ENCODE measurements at regions not wholly inside any gene's neighbourhood (a gene's known extent, or its start where the extent isn't known, plus 50 kb on each side); places are given as distances from the start of the nearest gene placed in this dataset.
A peak's percentile ranks its signal among the peaks of the same experiment; 100 is the strongest.

DNA sequence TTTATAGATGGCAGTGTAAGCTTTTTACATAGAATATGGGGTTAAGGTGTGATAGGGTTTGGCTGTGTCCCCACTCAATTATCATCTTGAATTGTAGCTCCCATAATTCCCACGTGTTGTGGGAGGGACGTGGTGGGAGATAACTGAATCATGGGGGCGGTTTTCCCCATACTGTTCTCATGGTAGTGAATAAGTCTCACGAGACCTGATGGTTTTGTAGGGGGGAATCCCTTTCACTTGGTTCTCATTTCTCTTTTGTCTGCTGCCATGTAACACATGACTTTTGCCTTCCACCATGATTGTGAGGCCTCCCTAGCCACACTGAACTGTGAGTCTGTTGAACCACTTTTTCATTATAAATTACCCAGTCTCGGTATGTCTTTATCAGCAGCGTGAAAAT is 290.3 kb upstream of the B3GALT2 start:
- ChIA-PET POLR2A (no interaction called here), CTCF (interaction anchor here (1.2 to 2.2 kb wide), 3 partner anchors 59 to 72 kb away, joined by 4 to 7 read pairs (median 5); no protein-coding TSS in a partner anchor)
- H3K9me3 Mint-ChIP-seq (ENCODE audit: insufficient read depth): peaks cover 70% of the 10 kb centered on the region
- ATAC-seq (no peak), DNase-seq (no peak)
- H3K4me1 Mint-ChIP-seq (ENCODE audit: low read depth): peaks cover 77% of the 10 kb centered on the region
- peaks cover 93% of the 10 kb centered on the region for H3K36me3 Mint-ChIP-seq (ENCODE audit: low read depth)
- no peaks in the 10 kb centered on the region for H3K27me3 Mint-ChIP-seq (ENCODE audit: low read depth)
- H3K4me3 Mint-ChIP-seq: no peak overlapping the region
- H3K27ac Mint-ChIP-seq: peak overlapping the region; percentile 18

DNA sequence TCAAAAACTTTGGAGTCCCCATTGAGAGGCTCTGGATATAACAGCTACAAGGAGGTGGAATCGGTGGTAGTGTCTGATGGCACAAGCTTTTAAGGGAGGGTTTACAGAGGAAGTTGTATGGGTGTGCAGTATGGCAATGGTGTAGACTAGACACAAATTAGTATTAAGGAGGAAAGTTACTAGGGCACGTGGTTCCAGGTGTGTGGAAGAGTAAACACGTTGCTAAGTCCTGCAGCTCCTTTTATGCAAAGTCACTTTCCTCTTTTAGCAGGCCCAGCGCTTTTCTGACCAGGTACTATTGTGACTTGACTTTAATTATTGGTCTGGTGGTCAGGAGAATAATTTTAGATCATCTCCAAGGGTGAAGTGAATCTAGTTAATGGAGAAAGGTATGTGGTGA is 287.5 kb upstream of the B3GALT2 start:
- ChIA-PET POLR2A (no interaction called here), CTCF (no interaction called here)
- peaks cover 51% of the 10 kb centered on the region for H3K4me1 Mint-ChIP-seq (ENCODE audit: low read depth)

DNA sequence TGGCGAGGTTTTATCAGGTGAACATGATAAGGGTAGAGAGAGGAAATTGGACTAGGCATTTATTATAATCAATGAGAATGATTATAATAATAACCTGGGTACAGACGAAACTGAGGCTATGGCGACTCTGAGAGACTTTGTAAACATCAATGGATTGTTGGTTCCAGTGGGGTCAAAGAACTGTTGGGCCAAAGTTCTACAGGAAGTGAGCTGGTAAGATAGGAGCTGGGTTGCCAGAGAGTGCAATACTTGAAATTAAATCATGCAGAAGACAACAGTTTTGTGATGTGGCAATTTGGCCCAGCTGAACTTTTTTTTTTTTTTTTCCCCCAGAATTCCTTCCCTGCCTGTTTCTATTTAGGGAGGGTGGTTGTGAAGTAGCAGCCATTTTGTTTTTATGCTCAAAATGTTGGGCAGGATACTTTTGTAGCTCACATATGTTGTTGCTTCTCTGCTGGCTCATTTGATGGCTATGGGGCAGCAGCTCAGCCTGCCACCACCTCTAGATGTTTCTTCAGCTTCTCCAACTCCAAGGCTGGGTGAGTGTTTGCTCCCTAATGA is 286.5 kb upstream of the B3GALT2 start:
- no peak for DNase-seq
- Mint-ChIP-seq H3K36me3 (ENCODE audit: low read depth) (peaks cover 72% of the 10 kb centered on the region), H3K4me3 (no peak overlapping the region), H3K4me1 (ENCODE audit: low read depth) (peaks cover 44% of the 10 kb centered on the region), H3K9me3 (ENCODE audit: insufficient read depth) (peaks cover 54% of the 10 kb centered on the region), H3K27me3 (ENCODE audit: low read depth) (no peaks in the 10 kb centered on the region), H3K27ac (peak overlapping the region; percentile 7)
- ChIA-PET CTCF (interaction anchor here (0.7 kb wide), 1 partner anchor 25 kb away, joined by 5 read pairs; no protein-coding TSS in a partner anchor), POLR2A (no interaction called here)
- no peak for ATAC-seq

More for the DNA sequence above, 287.5 kb upstream of the B3GALT2 start:
- no peak overlapping the region for H3K4me3 Mint-ChIP-seq
- no peak overlapping the region for H3K27ac Mint-ChIP-seq
- peaks cover 54% of the 10 kb centered on the region for H3K9me3 Mint-ChIP-seq (ENCODE audit: insufficient read depth)
- peaks cover 73% of the 10 kb centered on the region for H3K36me3 Mint-ChIP-seq (ENCODE audit: low read depth)
- no peak for ATAC-seq
- DNase-seq: no peak
- H3K27me3 Mint-ChIP-seq (ENCODE audit: low read depth): no peaks in the 10 kb centered on the region

DNA sequence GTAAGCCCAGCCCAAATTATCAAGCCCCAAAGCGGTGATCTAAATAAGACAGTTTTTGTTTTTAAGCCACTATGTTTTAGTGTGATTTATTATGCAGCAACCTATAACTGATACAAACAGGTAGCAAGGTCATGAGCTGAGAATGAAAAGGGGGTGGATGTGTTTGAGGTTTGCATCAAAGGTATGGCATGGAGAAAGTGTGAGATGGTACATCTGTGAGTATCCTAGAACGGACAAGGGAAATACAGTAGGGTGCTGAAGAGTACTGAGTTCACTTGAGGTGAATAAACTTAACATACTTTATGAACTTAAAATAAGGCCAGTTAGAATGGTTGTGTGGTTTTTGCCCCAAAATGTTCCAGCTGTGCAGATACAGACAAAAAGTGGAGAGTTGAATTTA is 286.0 kb upstream of the B3GALT2 start:
- POLR2A ChIA-PET: no interaction called here
- peak overlapping the region; percentile 7 for H3K27ac Mint-ChIP-seq

DNA sequence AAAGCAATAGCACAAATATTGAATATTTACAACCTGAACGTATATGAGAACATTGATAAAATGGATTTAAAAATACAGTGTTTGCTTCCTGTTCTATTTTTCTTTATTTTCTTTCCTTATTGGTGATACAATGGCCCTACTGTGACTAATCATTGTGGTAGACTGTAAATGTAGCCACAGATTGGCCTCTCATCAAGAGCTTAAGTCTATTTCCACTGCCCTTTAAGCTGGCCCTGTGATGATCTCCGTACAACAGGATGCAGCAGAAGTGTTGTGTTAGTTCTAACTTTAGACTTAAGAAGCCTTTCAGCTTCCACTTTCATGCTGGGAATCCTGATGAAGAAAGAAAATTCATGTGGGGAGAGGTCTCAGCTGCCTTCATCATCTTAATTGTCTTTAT is 285.6 kb upstream of the B3GALT2 start:
- Mint-ChIP-seq H3K9me3 (ENCODE audit: insufficient read depth) (peaks cover 48% of the 10 kb centered on the region), H3K4me1 (ENCODE audit: low read depth) (peaks cover 36% of the 10 kb centered on the region), H3K36me3 (ENCODE audit: low read depth) (peaks cover 62% of the 10 kb centered on the region), H3K27me3 (ENCODE audit: low read depth) (no peaks in the 10 kb centered on the region), H3K4me3 (no peak overlapping the region), H3K27ac (no peak overlapping the region)
- DNase-seq: no peak
- POLR2A ChIA-PET: no interaction called here
- CTCF ChIA-PET: no interaction called here
- no peak for ATAC-seq

More for the DNA sequence above, 286.0 kb upstream of the B3GALT2 start:
- DNase-seq (no peak), ATAC-seq (no peak)
- Mint-ChIP-seq H3K4me1 (ENCODE audit: low read depth) (peaks cover 39% of the 10 kb centered on the region), H3K27me3 (ENCODE audit: low read depth) (no peaks in the 10 kb centered on the region), H3K4me3 (no peak overlapping the region), H3K9me3 (ENCODE audit: insufficient read depth) (peaks cover 49% of the 10 kb centered on the region), H3K36me3 (ENCODE audit: low read depth) (peaks cover 67% of the 10 kb centered on the region)
- CTCF ChIA-PET: interaction anchor here (0.7 kb wide), 1 partner anchor 25 kb away, joined by 5 read pairs; no protein-coding TSS in a partner anchor

DNA sequence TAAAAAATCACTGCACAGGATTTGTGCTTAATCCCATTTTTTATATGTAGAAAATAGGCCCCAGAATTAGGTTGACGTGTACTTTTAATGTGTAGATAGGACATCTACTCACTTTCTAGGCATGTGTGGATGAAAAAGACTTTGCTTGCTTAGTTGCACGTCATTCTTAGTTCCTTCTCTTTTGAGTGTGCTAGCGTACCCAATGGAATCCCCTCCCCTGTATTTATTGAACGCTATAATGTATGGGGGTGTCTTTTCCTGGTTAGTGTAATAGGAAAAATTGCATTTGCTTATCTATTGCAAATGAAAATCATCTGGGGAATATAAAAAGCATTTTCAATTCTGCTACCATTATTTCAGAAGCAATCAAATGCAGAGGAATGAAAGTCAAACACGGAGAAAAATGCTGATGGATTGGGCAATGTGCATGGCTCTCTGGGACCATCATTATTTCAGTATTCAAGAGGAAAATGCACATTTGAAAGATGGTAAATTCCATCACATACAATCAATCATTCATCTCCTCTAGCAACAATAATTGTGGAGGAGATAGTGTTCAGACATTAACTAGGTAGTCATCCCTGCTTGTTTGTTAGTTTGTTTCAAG is 277.0 kb upstream of the B3GALT2 start:
- H3K27ac Mint-ChIP-seq: no peak overlapping the region
- no peak for ATAC-seq

DNA sequence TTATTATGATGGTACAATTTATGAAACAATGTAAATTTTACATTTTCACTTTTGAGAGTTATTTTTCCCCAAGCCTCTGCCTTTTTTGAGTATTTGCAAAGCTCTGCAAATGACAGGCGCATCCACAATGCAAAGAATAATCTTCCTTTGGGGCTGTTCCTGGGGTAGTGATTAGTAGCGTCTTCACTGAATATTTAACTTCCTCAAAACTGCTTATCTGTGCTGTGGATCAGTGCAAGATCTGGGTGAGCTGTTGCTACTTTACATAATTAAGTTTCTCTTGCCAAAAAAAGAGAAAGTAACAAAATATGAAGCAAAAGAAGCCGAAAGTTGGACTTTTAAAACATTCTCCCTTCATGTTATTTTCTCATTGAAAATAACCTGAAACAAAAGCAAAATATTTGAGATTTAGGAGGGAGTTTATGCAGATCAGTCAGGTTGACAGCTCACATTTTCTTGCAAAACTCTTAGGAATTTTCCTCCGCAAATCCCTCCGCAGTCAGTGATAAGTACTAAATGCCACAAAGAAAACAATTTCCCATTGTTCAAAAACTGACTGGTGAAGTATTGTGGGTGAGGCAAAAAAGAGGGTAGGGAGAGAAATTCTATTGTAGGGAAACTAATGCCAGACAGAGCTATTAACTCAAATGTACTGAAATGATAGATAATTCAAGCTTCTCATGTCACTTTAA is 276.4 kb upstream of the B3GALT2 start:
- Mint-ChIP-seq H3K36me3 (ENCODE audit: low read depth) (peaks cover 2% of the 10 kb centered on the region), H3K27me3 (ENCODE audit: low read depth) (no peaks in the 10 kb centered on the region), H3K4me3 (peak overlapping the region; percentile 57), H3K27ac (peak overlapping the region; percentile 75), H3K9me3 (ENCODE audit: insufficient read depth) (no peaks in the 10 kb centered on the region), H3K4me1 (ENCODE audit: low read depth) (peaks cover 24% of the 10 kb centered on the region)
- DNase-seq: no peak
- CTCF ChIA-PET: interaction anchor here (0.9 to 1.4 kb wide), 3 partner anchors 12 to 24 kb away, joined by 3 to 4 read pairs (median 4); no protein-coding TSS in a partner anchor
- POLR2A ChIA-PET: interaction anchor here (0.6 to 1.1 kb wide), 2 partner anchors 16 to 24 kb away, joined by 3 read pairs; no protein-coding TSS in a partner anchor
- ATAC-seq: peak; percentile 33

More for the DNA sequence above, 277.0 kb upstream of the B3GALT2 start:
- Mint-ChIP-seq H3K4me3 (no peak overlapping the region), H3K36me3 (ENCODE audit: low read depth) (peaks cover 5% of the 10 kb centered on the region), H3K9me3 (ENCODE audit: insufficient read depth) (no peaks in the 10 kb centered on the region), H3K27me3 (ENCODE audit: low read depth) (no peaks in the 10 kb centered on the region), H3K4me1 (ENCODE audit: low read depth) (peaks cover 24% of the 10 kb centered on the region)
- DNase-seq: no peak
- CTCF ChIA-PET: interaction anchor here (0.9 to 1.4 kb wide), 3 partner anchors 12 to 23 kb away, joined by 3 to 4 read pairs (median 4); no protein-coding TSS in a partner anchor
- POLR2A ChIA-PET: no interaction called here

DNA sequence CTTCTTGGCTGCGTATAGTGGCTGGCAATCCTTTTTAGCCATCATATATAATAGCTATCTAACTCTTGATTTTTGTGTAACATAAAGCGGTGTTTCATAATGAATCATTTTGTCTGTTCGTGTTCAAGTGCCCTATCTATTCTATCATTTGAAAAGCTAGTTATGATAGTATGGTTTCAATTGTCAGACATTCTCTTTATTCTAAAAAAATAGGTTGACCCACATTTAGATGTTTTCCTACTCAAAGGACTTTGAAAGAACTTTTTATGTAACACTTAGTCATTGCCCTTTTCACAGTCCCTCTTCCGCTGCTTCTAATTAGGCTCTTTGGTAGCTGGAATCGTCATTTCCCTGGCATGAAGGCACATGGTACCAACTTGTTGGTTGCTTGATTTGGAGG is 272.2 kb upstream of the B3GALT2 start:
- no peak for ATAC-seq
- DNase-seq: no peak
- H3K4me1 Mint-ChIP-seq (ENCODE audit: low read depth): peaks cover 22% of the 10 kb centered on the region
- H3K9me3 Mint-ChIP-seq (ENCODE audit: insufficient read depth): no peaks in the 10 kb centered on the region
- H3K27me3 Mint-ChIP-seq (ENCODE audit: low read depth): no peaks in the 10 kb centered on the region
- H3K36me3 Mint-ChIP-seq (ENCODE audit: low read depth): peaks cover 2% of the 10 kb centered on the region
- H3K4me3 Mint-ChIP-seq: no peak overlapping the region
- POLR2A ChIA-PET: interaction anchor here (0.7 to 1.3 kb wide), 2 partner anchors 20 to 82 kb away, joined by 3 read pairs; no protein-coding TSS in a partner anchor
- CTCF ChIA-PET: interaction anchor here (1.2 kb wide), 1 partner anchor 17 kb away, joined by 3 read pairs; no protein-coding TSS in a partner anchor
- H3K27ac Mint-ChIP-seq: peak overlapping the region; percentile 7

DNA sequence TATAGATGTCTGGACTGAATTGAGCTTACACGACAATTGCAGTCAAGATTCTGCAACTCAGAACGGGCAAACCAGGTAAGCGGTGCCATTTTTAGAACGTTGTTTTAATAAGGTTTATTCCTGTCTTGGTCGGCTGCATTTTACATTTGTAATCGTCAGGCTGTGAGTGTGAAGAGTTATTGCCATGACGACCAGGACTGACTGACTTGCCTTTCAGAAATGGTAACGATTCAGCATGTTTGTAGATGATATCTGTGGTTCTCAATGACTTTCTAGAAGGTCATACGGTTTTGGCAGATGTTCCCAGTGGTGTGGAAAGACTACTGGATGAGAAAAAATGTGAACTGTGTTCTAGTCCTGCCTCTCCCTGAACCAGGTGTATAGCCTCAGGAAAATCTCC is 271.3 kb upstream of the B3GALT2 start:
- Mint-ChIP-seq H3K9me3 (ENCODE audit: insufficient read depth) (no peaks in the 10 kb centered on the region), H3K27me3 (ENCODE audit: low read depth) (no peaks in the 10 kb centered on the region), H3K4me3 (no peak overlapping the region), H3K27ac (no peak overlapping the region), H3K4me1 (ENCODE audit: low read depth) (peaks cover 13% of the 10 kb centered on the region), H3K36me3 (ENCODE audit: low read depth) (peaks cover 2% of the 10 kb centered on the region)
- no peak for DNase-seq
- ATAC-seq: no peak
- CTCF ChIA-PET: interaction anchor here (1.0 kb wide), 1 partner anchor 76 kb away, joined by 3 read pairs; no protein-coding TSS in a partner anchor
- POLR2A ChIA-PET: interaction anchor here (0.7 kb wide), 1 partner anchor 19 kb away, joined by 3 read pairs; no protein-coding TSS in a partner anchor

DNA sequence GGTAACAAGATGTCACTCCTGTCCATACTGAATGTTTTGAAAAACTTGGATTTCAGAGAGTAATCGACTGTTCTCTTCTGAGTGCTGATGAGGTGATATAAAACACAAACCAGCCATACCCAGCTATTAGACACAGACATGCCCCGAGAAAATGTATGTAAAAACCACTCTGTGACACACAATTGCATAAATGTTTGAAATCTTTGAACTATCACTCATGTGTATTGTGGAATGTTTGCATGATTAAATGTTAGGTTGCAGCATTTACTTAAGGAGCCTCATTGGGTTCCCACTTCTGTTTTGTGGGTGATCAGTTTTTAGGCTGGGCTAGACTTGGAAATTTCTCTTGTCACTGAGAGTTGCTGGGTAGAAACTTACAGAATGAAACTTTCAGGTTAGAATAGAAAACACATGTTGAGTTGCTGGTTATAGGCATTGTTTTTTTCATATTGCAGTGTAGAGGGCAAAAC is 270.4 kb upstream of the B3GALT2 start:
- POLR2A ChIA-PET: no interaction called here
- H3K27me3 Mint-ChIP-seq (ENCODE audit: low read depth): no peaks in the 10 kb centered on the region

DNA sequence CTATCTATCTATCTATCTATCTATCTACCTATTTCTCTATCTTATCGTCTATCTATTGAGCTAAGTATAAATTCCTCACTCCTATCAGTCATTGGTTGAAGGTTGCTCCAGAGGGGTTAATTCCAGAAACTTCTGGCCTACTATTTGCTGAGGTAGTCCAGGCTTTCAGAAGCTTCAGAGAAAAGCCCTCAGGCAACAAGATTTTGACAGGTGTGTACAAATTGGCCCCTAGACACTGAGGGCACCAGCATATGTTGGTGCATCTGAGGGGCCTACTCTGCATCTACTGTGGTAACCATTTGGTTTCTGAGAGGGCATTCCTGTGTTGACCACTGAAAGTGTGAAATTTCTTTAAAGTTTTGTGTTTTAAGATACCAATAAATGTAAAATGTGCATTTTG is 265.2 kb upstream of the B3GALT2 start:
- Mint-ChIP-seq H3K4me1 (ENCODE audit: low read depth) (peaks cover 24% of the 10 kb centered on the region), H3K36me3 (ENCODE audit: low read depth) (peaks cover 12% of the 10 kb centered on the region), H3K27ac (no peak overlapping the region), H3K9me3 (ENCODE audit: insufficient read depth) (peaks cover 10% of the 10 kb centered on the region), H3K4me3 (no peak overlapping the region), H3K27me3 (ENCODE audit: low read depth) (no peaks in the 10 kb centered on the region)
- ChIA-PET CTCF (interaction anchor here (1.3 kb wide), 1 partner anchor 26 kb away, joined by 3 read pairs; no protein-coding TSS in a partner anchor), POLR2A (no interaction called here)
- DNase-seq (no peak), ATAC-seq (no peak)

More for the DNA sequence above, 270.4 kb upstream of the B3GALT2 start:
- H3K4me3 Mint-ChIP-seq: no peak overlapping the region
- H3K36me3 Mint-ChIP-seq (ENCODE audit: low read depth): peaks cover 2% of the 10 kb centered on the region
- no peak overlapping the region for H3K27ac Mint-ChIP-seq
- H3K9me3 Mint-ChIP-seq (ENCODE audit: insufficient read depth): no peaks in the 10 kb centered on the region
- DNase-seq (no peak), ATAC-seq (no peak)
- peaks cover 8% of the 10 kb centered on the region for H3K4me1 Mint-ChIP-seq (ENCODE audit: low read depth)
- CTCF ChIA-PET: interaction anchor here (1.0 kb wide), 1 partner anchor 76 kb away, joined by 3 read pairs; no protein-coding TSS in a partner anchor
